ENCODE measurements at regions not wholly inside any gene's neighbourhood (a gene's known extent, or its start where the extent isn't known, plus 50 kb on each side); places are given as distances from the start of the nearest gene placed in this dataset.

GRCh38 chr2:120401275-120402066, 55.5 kb downstream of the INHBB start:
- no peak overlapping the region for H3K4me3 ChIP-seq
- in situ Hi-C loops (cut with MboI; ENCODE audit: low sequenced_read_pairs in 4 of 4) (no loop called here), intact Hi-C loops (cut with DNase I; ENCODE audit: low total_unique reads) (no loop called here)
- H3K9me3 ChIP-seq, result no peaks in the 10 kb centered on the region
- H3K27me3 ChIP-seq, result no peaks in the 10 kb centered on the region
- ATAC-seq (no peak), DNase-seq (no peak)
- H3K36me3 ChIP-seq, result no peaks in the 10 kb centered on the region
- H3K4me1 ChIP-seq, result no peaks in the 10 kb centered on the region
- no peak overlapping the region for H3K27ac ChIP-seq
- TF ChIP-seq POLR2A (IDR thresholded peaks at IDR 0.05) (no peak), CTCF (IDR thresholded peaks at IDR 0.05 in 4 of 5, conservative IDR thresholded peaks at IDR 0.05 in 1 of 5) (no peak)

- Histone ChIP-seq H3K4me1 (no peaks in the 10 kb centered on the region), H3K9me3 (no peaks in the 10 kb centered on the region), H3K27ac (no peak overlapping the region), H3K27me3 (no peaks in the 10 kb centered on the region), H3K4me3 (no peak overlapping the region), H3K36me3 (no peaks in the 10 kb centered on the region)
- intact Hi-C loops (cut with DNase I; ENCODE audit: low total_unique reads), result no loop called here
- DNase-seq (no peak), ATAC-seq (no peak)
- in situ Hi-C loops (cut with MboI; ENCODE audit: low sequenced_read_pairs in 4 of 4), result no loop called here
- TF ChIP-seq CTCF (IDR thresholded peaks at IDR 0.05 in 4 of 5, conservative IDR thresholded peaks at IDR 0.05 in 1 of 5) (no peak), POLR2A (IDR thresholded peaks at IDR 0.05) (no peak)
Observed at GRCh38 chr2:120402067-120402433, 56.1 kb downstream of the INHBB start.

- intact Hi-C loops (cut with DNase I; ENCODE audit: low total_unique reads) (no loop called here), in situ Hi-C loops (cut with MboI; ENCODE audit: low sequenced_read_pairs in 4 of 4) (no loop called here)
- no peak for TF ChIP-seq CTCF (IDR thresholded peaks at IDR 0.05 in 4 of 5, conservative IDR thresholded peaks at IDR 0.05 in 1 of 5)
- no peak for TF ChIP-seq POLR2A (IDR thresholded peaks at IDR 0.05)
- H3K27ac ChIP-seq, result no peak overlapping the region
- H3K4me3 ChIP-seq, result no peak overlapping the region
- ATAC-seq, result no peak
- no peaks in the 10 kb centered on the region for H3K4me1 ChIP-seq
- no peaks in the 10 kb centered on the region for H3K36me3 ChIP-seq
- no peaks in the 10 kb centered on the region for H3K9me3 ChIP-seq
- H3K27me3 ChIP-seq, result no peaks in the 10 kb centered on the region
- no peak for DNase-seq
Observed at GRCh38 chr2:120402508-120402907, 56.6 kb downstream of the INHBB start.

GRCh38 chr2:120403261-120403660, 57.3 kb downstream of the INHBB start:
- Histone ChIP-seq H3K36me3 (no peaks in the 10 kb centered on the region), H3K4me3 (no peak overlapping the region), H3K9me3 (no peaks in the 10 kb centered on the region), H3K27ac (no peak overlapping the region), H3K4me1 (no peaks in the 10 kb centered on the region), H3K27me3 (no peaks in the 10 kb centered on the region)
- intact Hi-C loops (cut with DNase I; ENCODE audit: low total_unique reads) (no loop called here), in situ Hi-C loops (cut with MboI; ENCODE audit: low sequenced_read_pairs in 4 of 4) (no loop called here)
- no peak for ATAC-seq
- TF ChIP-seq POLR2A (IDR thresholded peaks at IDR 0.05) (no peak), CTCF (IDR thresholded peaks at IDR 0.05 in 4 of 5, conservative IDR thresholded peaks at IDR 0.05 in 1 of 5) (no peak)
- no peak for DNase-seq

GRCh38 chr2:120403676-120404075, 57.7 kb downstream of the INHBB start:
- intact Hi-C loops (cut with DNase I; ENCODE audit: low total_unique reads) (no loop called here), in situ Hi-C loops (cut with MboI; ENCODE audit: low sequenced_read_pairs in 4 of 4) (no loop called here)
- no peaks in the 10 kb centered on the region for H3K9me3 ChIP-seq
- DNase-seq, result no peak
- TF ChIP-seq POLR2A (IDR thresholded peaks at IDR 0.05) (no peak), CTCF (IDR thresholded peaks at IDR 0.05 in 4 of 5, conservative IDR thresholded peaks at IDR 0.05 in 1 of 5) (no peak)
- H3K27me3 ChIP-seq, result no peaks in the 10 kb centered on the region
- H3K36me3 ChIP-seq, result no peaks in the 10 kb centered on the region
- no peak overlapping the region for H3K27ac ChIP-seq
- H3K4me3 ChIP-seq, result no peak overlapping the region
- H3K4me1 ChIP-seq, result no peaks in the 10 kb centered on the region
- ATAC-seq, result no peak
